ENCODE measurements at regions not wholly inside any gene's neighbourhood (a gene's known extent, or its start where the extent isn't known, plus 50 kb on each side); places are given as distances from the start of the nearest gene placed in this dataset.
"Not testable (repeated sequence)": the region's sequence is repeated elsewhere in the genome, so short reads cannot be mapped to it uniquely, and the experiment has no call there.

- no peak for TF ChIP-seq GATA1 (IDR thresholded peaks at IDR 0.05; ENCODE audit: low read depth, low read length)
- DNase-seq: peak; percentile 30 to 54
Observed at GRCh38 chr1:207259391-207259790, 62.1 kb upstream of the CD55 start.

DNA sequence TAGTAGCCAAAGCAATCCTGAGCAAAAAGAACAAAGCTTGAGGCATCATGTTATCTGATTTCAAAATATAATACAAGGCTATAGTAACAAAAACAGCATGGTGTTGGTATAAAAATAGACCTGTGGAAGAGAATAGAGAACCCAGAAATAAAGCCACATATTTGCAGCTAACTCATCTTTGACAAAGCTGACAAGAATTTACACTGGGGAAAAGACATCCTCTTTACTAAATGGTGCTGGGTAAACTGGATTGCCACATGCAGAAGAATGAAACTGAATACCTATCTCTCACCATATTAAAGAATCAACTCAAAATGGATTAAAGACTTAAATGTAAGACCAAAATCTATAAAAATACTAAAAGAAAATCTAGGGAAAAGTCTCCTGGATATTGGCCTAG, 59.5 kb upstream of the CD55 start:
- TF ChIP-seq POLR2A (IDR thresholded peaks at IDR 0.05; ENCODE audit: low read length) (no peak), GATA1 (IDR thresholded peaks at IDR 0.05; ENCODE audit: low read depth, low read length) (no peak)
- no peak for DNase-seq

DNA sequence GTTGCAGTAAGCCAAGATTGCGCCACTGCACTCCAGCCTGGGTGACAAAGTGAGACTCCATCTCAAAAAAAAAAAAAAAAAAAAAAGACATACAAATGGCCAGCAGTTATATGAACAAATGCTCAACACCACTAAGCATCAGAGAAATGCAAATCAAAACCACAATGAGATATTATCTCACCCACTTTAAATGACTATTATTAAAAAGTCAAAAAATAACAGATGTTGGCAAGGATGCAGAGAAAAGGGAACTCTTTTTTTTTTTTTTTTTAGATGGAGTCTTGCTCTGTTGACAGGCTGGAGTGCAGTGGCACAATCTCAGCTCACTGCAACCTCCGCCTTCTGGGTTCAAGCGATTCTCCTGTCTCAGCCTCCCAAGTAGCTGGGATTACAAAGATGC, 58.6 kb upstream of the CD55 start:
- DNase-seq: not testable (repeated sequence)

GRCh38 chr1:207264663-207265252, 56.7 kb upstream of the CD55 start:
- no peak for DNase-seq
- no peak for TF ChIP-seq POLR2A (IDR thresholded peaks at IDR 0.05; ENCODE audit: low read length)
- no peak for TF ChIP-seq GATA1 (IDR thresholded peaks at IDR 0.05; ENCODE audit: low read depth, low read length)

DNA sequence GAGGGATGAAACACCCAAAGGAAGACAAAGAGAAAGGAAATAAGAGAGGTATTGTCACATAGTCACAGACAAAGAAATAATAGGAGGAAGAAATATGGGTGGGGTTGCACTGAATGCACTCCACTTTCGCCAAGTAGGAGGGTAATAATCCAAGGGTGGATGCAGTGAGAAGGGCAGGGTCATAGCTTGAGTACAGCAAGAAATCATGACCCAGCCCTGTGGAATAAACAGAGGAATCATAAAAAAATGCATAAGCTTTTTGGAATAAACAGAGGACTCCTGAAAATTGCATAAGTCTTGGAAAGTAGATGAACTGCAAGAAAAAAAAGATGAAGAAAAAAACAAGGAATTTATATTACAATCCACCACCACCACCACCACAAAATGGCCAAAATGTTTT, 53.1 kb upstream of the CD55 start:
- DNase-seq: no peak
- TF ChIP-seq GATA1 (IDR thresholded peaks at IDR 0.05; ENCODE audit: low read depth, low read length): no peak
- no peak for TF ChIP-seq POLR2A (IDR thresholded peaks at IDR 0.05; ENCODE audit: low read length)

GRCh38 chr1:207268753-207269511, 52.5 kb upstream of the CD55 start:
- TF ChIP-seq GATA1 (IDR thresholded peaks at IDR 0.05; ENCODE audit: low read depth, low read length): no peak
- no peak for TF ChIP-seq POLR2A (IDR thresholded peaks at IDR 0.05; ENCODE audit: low read length)
- DNase-seq: no peak
